NB4 (cell line): ENCODE measurements at regions not wholly inside any gene's neighbourhood (a gene's known extent, or its start where the extent isn't known, plus 50 kb on each side); places are given as distances from the start of the nearest gene placed in this dataset.

Experiments
- CTCF ChIP-seq: IDR thresholded peaks from one replicate; pipeline ENCODE4 v1.5.1; 2012; ENCODE audit warnings: low read depth, low read length
- MYC ChIP-seq: IDR thresholded peaks from 2 replicates; pipeline ENCODE4 v1.6.1; 2011; ENCODE audit warnings: low read depth, low read length
- POLR2A ChIP-seq: IDR thresholded peaks from 2 replicates; pipeline ENCODE4 v1.6.1; 2011; ENCODE audit warnings: mild to moderate bottlenecking; ENCODE audit not compliant: insufficient read length; ENCODE audit errors: extremely low read depth

- TF ChIP-seq POLR2A (no peak), CTCF (no peak), MYC (no peak)
Observed at GRCh38 chr4:81827577-81828202, 356.0 kb upstream of the RASGEF1B start.
